H9 (cell line): ENCODE measurements at regions not wholly inside any gene's neighbourhood (a gene's known extent, or its start where the extent isn't known, plus 50 kb on each side); places are given as distances from the start of the nearest gene placed in this dataset.

ENCODE experiments used
- DNase-seq: peaks from one replicate; pipeline ENCODE4 v3.0.0-alpha.2; 2017
- H2AFZ ChIP-seq: one replicate; pipeline ENCODE4 v1.6.1; 2013; ENCODE audit warnings: mild to moderate bottlenecking, low read length, control low read depth, moderate library complexity
- H2AK5ac ChIP-seq: 2 replicates; pipeline ENCODE4 v1.6.1; 2013; ENCODE audit warnings: low read length, control low read depth, mixed read lengths; ENCODE audit not compliant: insufficient read length
- H2BK120ac ChIP-seq: one replicate; pipeline ENCODE4 v1.6.1; 2013; ENCODE audit warnings: low read depth, mild to moderate bottlenecking, low read length, control low read depth, inconsistent platforms; ENCODE audit not compliant: poor library complexity, severe bottlenecking
- H2BK12ac ChIP-seq: 2 replicates; pipeline ENCODE4 v1.6.1; 2013; ENCODE audit warnings: low read length, control low read depth, mixed read lengths, low read depth; ENCODE audit not compliant: insufficient read length
- H2BK15ac ChIP-seq: 2 replicates; pipeline ENCODE4 v1.6.1; 2013; ENCODE audit warnings: low read depth, low read length, control low read depth
- H2BK20ac ChIP-seq: one replicate; pipeline ENCODE4 v1.6.1; 2013; ENCODE audit warnings: low read depth, mild to moderate bottlenecking, low read length, control low read depth, inconsistent platforms; ENCODE audit not compliant: poor library complexity, severe bottlenecking
- H2BK5ac ChIP-seq: 2 replicates; pipeline ENCODE4 v1.6.1; 2013; ENCODE audit warnings: low read length, control low read depth, mixed read lengths; ENCODE audit not compliant: insufficient read length
- H3K14ac ChIP-seq: 2 replicates; pipeline ENCODE4 v1.6.1; 2013; ENCODE audit warnings: low read length, control low read depth; ENCODE audit not compliant: insufficient read depth
- H3K18ac ChIP-seq: 2 replicates; pipeline ENCODE4 v1.6.1; 2013; ENCODE audit warnings: low read depth, mild to moderate bottlenecking, mixed read lengths, low read length, control low read depth; ENCODE audit not compliant: insufficient read length
- H3K23ac ChIP-seq: 2 replicates; pipeline ENCODE4 v1.6.1; 2013; ENCODE audit warnings: low read length, control low read depth, mixed read lengths, low read depth; ENCODE audit not compliant: insufficient read length
- H3K23me2 ChIP-seq: 2 replicates; pipeline ENCODE4 v1.6.1; 2013; ENCODE audit warnings: low read depth, mild to moderate bottlenecking, mixed read lengths, low read length, control low read depth; ENCODE audit not compliant: insufficient read length, poor library complexity, severe bottlenecking
- H3K27ac ChIP-seq: 2 replicates; pipeline ENCODE4 v1.5.1; 2013; ENCODE audit warnings: low read length, control low read depth, mixed read lengths, low read depth; ENCODE audit not compliant: insufficient read length
- H3K27me3 ChIP-seq: 2 replicates; pipeline ENCODE4 v1.6.1; 2013; ENCODE audit warnings: low read length, control low read depth, inconsistent platforms; ENCODE audit not compliant: insufficient read depth
- H3K4ac ChIP-seq: 2 replicates; pipeline ENCODE4 v1.6.1; 2013; ENCODE audit warnings: low read depth, mild to moderate bottlenecking, control low read depth, inconsistent platforms, low read length, moderate library complexity
- H3K4me1 ChIP-seq: 2 replicates; pipeline ENCODE4 v1.6.1; 2013; ENCODE audit warnings: low read length, control low read depth, inconsistent platforms; ENCODE audit not compliant: insufficient read depth
- H3K4me2 ChIP-seq: 2 replicates; pipeline ENCODE4 v1.6.1; 2013; ENCODE audit warnings: low read length, control low read depth, mixed read lengths; ENCODE audit not compliant: insufficient read length, insufficient read depth
- H3K56ac ChIP-seq: 2 replicates; pipeline ENCODE4 v1.6.1; 2013; ENCODE audit warnings: low read depth, mild to moderate bottlenecking, mixed read lengths, low read length, control low read depth; ENCODE audit not compliant: insufficient read length
- H3K79me1 ChIP-seq: 2 replicates; pipeline ENCODE4 v1.6.1; 2013; ENCODE audit warnings: low read depth, mild to moderate bottlenecking, moderate library complexity, low read length, control low read depth, inconsistent platforms; ENCODE audit not compliant: insufficient read depth, poor library complexity, severe bottlenecking
- H3K79me2 ChIP-seq: 2 replicates; pipeline ENCODE4 v1.6.1; 2013; ENCODE audit warnings: low read length, control low read depth, inconsistent platforms; ENCODE audit not compliant: insufficient read depth
- H3K9ac ChIP-seq: 2 replicates; pipeline ENCODE4 v1.6.1; 2013; ENCODE audit warnings: low read length, control low read depth, mixed read lengths; ENCODE audit not compliant: insufficient read length; ENCODE audit errors: extremely low read depth
- H3K9me3 ChIP-seq: one replicate; pipeline ENCODE4 v1.6.1; 2013; ENCODE audit warnings: low read depth, low read length, inconsistent platforms; ENCODE audit not compliant: control insufficient read depth
- H3T11ph ChIP-seq: one replicate; pipeline ENCODE4 v1.6.1; 2013; ENCODE audit warnings: mild to moderate bottlenecking, low read length, control low read depth, inconsistent platforms
- H4K20me1 ChIP-seq: one replicate; pipeline ENCODE4 v1.6.1; 2013; ENCODE audit not compliant: control insufficient read depth, insufficient read length, insufficient read depth
- H4K5ac ChIP-seq: 2 replicates; pipeline ENCODE4 v1.6.1; 2013; ENCODE audit warnings: low read depth, mild to moderate bottlenecking, mixed read lengths, low read length, control low read depth; ENCODE audit not compliant: insufficient read length
- H4K8ac ChIP-seq: replicated peaks from 2 replicates; pipeline ENCODE4 v1.6.1; 2013; ENCODE audit warnings: low read length, control low read depth, mixed read lengths, low read depth; ENCODE audit not compliant: insufficient read length
- H4K91ac ChIP-seq: 2 replicates; pipeline ENCODE4 v1.6.1; 2013; ENCODE audit warnings: low read depth, mild to moderate bottlenecking, moderate library complexity, mixed read lengths, low read length, control low read depth; ENCODE audit not compliant: insufficient read length
- H3K27ac Mint-ChIP-seq, 3 experiments: 2 replicates in 2 of 3; 3 replicates in 1 of 3; pipeline ENCODE4 v1.8.0; 2020 to 2021; ENCODE audit warnings: mixed read lengths in 3 of 3, mild to moderate bottlenecking in 1 of 3, moderate library complexity in 1 of 3
- H3K27me3 Mint-ChIP-seq: 2 replicates; pipeline ENCODE4 v1.8.0; 2021; ENCODE audit warnings: low read depth, mild to moderate bottlenecking, moderate library complexity, mixed read lengths
- H3K36me3 Mint-ChIP-seq, 3 experiments: 2 replicates in 2 of 3; 3 replicates in 1 of 3; pipeline ENCODE4 v1.8.0; 2020 to 2021; ENCODE audit warnings: low read depth in 3 of 3, mixed read lengths in 3 of 3; ENCODE audit not compliant: insufficient read depth in 1 of 3
- H3K4me1 Mint-ChIP-seq, 2 experiments: 2 replicates each; pipeline ENCODE4 v1.8.0; 2020; ENCODE audit warnings: mixed read lengths in 2 of 2
- H3K4me3 Mint-ChIP-seq, 2 experiments: 2 replicates in 1 of 2; 3 replicates in 1 of 2; pipeline ENCODE4 v1.8.0; 2020 to 2021; ENCODE audit warnings: mild to moderate bottlenecking in 2 of 2, mixed read lengths in 2 of 2, moderate library complexity in 1 of 2
- H3K9me3 Mint-ChIP-seq, 2 experiments: 2 replicates in 1 of 2; 3 replicates in 1 of 2; pipeline ENCODE4 v1.8.0; 2020; ENCODE audit warnings: mild to moderate bottlenecking in 2 of 2, mixed read lengths in 2 of 2, moderate library complexity in 1 of 2
- CTCF ChIP-seq: fragments of 200-600 bp; sonication (generic); conservative IDR thresholded peaks from 3 replicates; pipeline ENCODE4 v1.8.0; 2021; ENCODE audit warnings: antibody characterized with exemption, mild to moderate bottlenecking
- WGBS: extraction: QIAGEN DNeasy Blood & Tissue Kit; methylation state at CpG from one replicate; pipeline ENCODE4 v1.1.7; 2013; ENCODE audit warnings: missing lambda C conversion rate, low lambda C conversion rate, mixed read lengths; ENCODE audit not compliant: insufficient read length; ENCODE audit errors: extremely low coverage; 5-methylcytosine and 5-hydroxymethylcytosine counted together

DNA sequence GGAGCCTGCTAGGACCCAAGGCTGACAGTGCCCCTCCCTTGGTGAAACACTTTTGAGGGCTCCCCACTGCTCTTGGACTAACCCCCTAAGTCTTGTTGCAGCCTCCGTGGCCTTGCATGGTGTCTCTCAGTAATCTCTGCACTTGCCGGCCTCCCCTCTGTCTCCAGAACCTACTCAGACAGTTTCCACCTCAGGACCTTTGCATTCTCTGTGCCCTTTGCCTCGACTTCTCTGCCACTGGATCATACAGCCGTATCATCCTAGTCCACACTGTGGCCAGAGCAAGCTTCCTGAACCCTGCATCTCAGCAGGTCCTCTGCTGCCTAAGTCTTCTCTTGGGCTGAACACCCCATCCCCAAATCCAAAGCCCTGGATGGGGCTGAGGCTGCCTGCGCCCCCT, 152.0 kb upstream of the PTPN1 start:
- no peak for TF ChIP-seq CTCF
- H3K23ac ChIP-seq: no peak overlapping the region

More for the DNA sequence above, 152.0 kb upstream of the PTPN1 start:
- Histone ChIP-seq H4K8ac (no peak overlapping the region), H2BK15ac (no peak overlapping the region), H3K79me2 (no peaks in the 10 kb centered on the region), H2AFZ (no peak overlapping the region), H4K5ac (no peak overlapping the region), H2BK20ac (no peak overlapping the region), H2BK12ac (no peak overlapping the region), H3K23me2 (no peaks in the 10 kb centered on the region), H3K4ac (no peak overlapping the region), H2BK120ac (no peak overlapping the region), H4K20me1 (no peaks in the 10 kb centered on the region), H3K14ac (no peak overlapping the region), H3K9me3 (no peaks in the 10 kb centered on the region), H3K4me2 (no peak overlapping the region), H3K27ac (no peak overlapping the region), H3K4me1 (no peaks in the 10 kb centered on the region), H2AK5ac (no peak overlapping the region), H2BK5ac (no peak overlapping the region), H4K91ac (no peak overlapping the region), H3K56ac (no peak overlapping the region), H3T11ph (no peak overlapping the region), H3K9ac (no peak overlapping the region), H3K27me3 (no peaks in the 10 kb centered on the region), H3K18ac (no peak overlapping the region), H3K79me1 (no peaks in the 10 kb centered on the region)
- no peak for DNase-seq
- peaks cover 2% of the 10 kb centered on the region; the same call in 1 of the 2 replicates for H3K27me3 Mint-ChIP-seq
- H3K27ac Mint-ChIP-seq: peak overlapping the region in 1 of 3 experiments; percentile 95; a peak in 2 of 7 replicates
- no CpG with 5 or more reads among the region's 5 CpGs for WGBS
- H3K36me3 Mint-ChIP-seq: no peaks in the 10 kb centered on the region
- H3K4me1 Mint-ChIP-seq: peaks cover 0 to 13% of the 10 kb centered on the region in 2 experiments; a peak in 3 of 4 replicates
- H3K9me3 Mint-ChIP-seq: no peaks in the 10 kb centered on the region
- no peak overlapping the region; a peak in 1 of 5 replicates for H3K4me3 Mint-ChIP-seq
